Hepatocyte (in vitro differentiated cells): ENCODE measurements at regions not wholly inside any gene's neighbourhood (a gene's known extent, or its start where the extent isn't known, plus 50 kb on each side); places are given as distances from the start of the nearest gene placed in this dataset.

Experiments used
- CTCF ChIP-seq: fragments of 200-600 bp; sonication (generic); IDR thresholded peaks from 2 replicates; pipeline ENCODE4 v1.5.1; 2016; ENCODE audit warnings: antibody characterized with exemption, mild to moderate bottlenecking; ENCODE audit not compliant: poor library complexity
- EZH2 ChIP-seq: fragments of 200-600 bp; sonication (generic); IDR thresholded peaks from 2 replicates; pipeline ENCODE4 v1.6.1; 2016; ENCODE audit warnings: antibody characterized with exemption, mild to moderate bottlenecking, borderline replicate concordance
- EZH2phosphoT487 ChIP-seq: fragments of 200-600 bp; sonication (generic); IDR thresholded peaks from one replicate; pipeline ENCODE4 v1.6.1; 2018; ENCODE audit warnings: antibody characterized with exemption, mild to moderate bottlenecking, low read depth, moderate library complexity; ENCODE audit not compliant: unreplicated experiment, severe bottlenecking

DNA sequence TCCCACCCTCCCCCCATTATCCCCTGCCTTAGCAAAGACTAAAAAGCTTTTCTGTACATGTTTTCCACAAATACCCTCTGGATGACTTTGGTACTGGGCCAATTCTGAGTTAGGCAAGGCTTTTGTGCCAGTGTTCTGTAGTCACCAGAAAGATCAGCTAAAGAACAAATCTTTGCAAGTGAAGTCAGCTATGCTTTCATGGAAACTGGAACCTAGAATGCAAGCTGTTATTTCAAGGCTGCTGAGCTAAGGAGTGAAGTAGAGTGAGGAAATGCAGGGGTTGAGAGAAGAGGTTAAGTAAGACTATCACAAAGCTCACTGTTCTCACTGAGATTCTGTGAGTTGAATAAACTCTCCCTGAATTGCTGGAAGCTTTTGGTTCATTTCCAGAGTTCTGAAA is 107.8 kb upstream of the CNTN3 start:
- TF ChIP-seq CTCF (no peak), EZH2 (no peak), EZH2phosphoT487 (no peak)
